ENCODE measurements at regions not wholly inside any gene's neighbourhood (a gene's known extent, or its start where the extent isn't known, plus 50 kb on each side); places are given as distances from the start of the nearest gene placed in this dataset.

DNA sequence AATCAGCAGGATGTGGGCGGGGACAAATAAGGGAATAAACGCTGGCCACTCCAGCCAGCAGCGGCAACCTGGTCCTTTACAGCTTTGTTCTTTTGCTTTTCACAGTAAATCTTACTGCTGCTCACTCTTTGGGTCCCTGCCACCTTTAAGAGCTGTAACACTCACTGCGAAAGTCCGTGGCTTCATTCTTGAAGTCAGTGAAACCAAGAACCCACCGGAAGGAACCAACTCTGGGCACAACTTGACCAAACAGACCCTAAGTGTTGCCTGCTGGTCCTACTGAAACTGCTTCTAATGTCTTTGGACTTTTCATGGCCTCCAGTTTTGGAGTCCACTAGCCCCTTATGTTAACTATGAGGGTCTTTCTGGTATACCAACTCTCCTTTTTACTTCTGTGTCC is 566.2 kb upstream of the IGFBP7 start:
- DNase-seq (ENCODE audit: extremely low spot score, unreplicated experiment), result no peak
- Mint-ChIP-seq H3K9me3 (ENCODE audit: unreplicated experiment) (no peaks in the 10 kb centered on the region), H3K27ac (ENCODE audit: unreplicated experiment) (no peak overlapping the region), H3K4me1 (ENCODE audit: unreplicated experiment) (no peaks in the 10 kb centered on the region), H3K36me3 (ENCODE audit: unreplicated experiment) (no peaks in the 10 kb centered on the region), H3K4me3 (ENCODE audit: unreplicated experiment) (no peak overlapping the region), H3K27me3 (ENCODE audit: unreplicated experiment) (no peaks in the 10 kb centered on the region)
- TF ChIP-seq, protein P1, sequence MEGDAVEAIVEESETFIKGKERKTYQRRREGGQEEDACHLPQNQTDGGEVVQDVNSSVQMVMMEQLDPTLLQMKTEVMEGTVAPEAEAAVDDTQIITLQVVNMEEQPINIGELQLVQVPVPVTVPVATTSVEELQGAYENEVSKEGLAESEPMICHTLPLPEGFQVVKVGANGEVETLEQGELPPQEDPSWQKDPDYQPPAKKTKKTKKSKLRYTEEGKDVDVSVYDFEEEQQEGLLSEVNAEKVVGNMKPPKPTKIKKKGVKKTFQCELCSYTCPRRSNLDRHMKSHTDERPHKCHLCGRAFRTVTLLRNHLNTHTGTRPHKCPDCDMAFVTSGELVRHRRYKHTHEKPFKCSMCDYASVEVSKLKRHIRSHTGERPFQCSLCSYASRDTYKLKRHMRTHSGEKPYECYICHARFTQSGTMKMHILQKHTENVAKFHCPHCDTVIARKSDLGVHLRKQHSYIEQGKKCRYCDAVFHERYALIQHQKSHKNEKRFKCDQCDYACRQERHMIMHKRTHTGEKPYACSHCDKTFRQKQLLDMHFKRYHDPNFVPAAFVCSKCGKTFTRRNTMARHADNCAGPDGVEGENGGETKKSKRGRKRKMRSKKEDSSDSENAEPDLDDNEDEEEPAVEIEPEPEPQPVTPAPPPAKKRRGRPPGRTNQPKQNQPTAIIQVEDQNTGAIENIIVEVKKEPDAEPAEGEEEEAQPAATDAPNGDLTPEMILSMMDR (IDR thresholded peaks at IDR 0.05), result no peak

- no peak overlapping the region for H3K4me3 Mint-ChIP-seq (ENCODE audit: unreplicated experiment)
- TF ChIP-seq, protein P1 (IDR thresholded peaks at IDR 0.05), result no peak
Measured at GRCh38 chr4:57672846-57673433, 562.8 kb upstream of the IGFBP7 start.

GRCh38 chr4:57668621-57669020 is 558.4 kb upstream of the IGFBP7 start:
- H3K9me3 Mint-ChIP-seq (ENCODE audit: unreplicated experiment), result no peaks in the 10 kb centered on the region
- no peak overlapping the region for H3K4me3 Mint-ChIP-seq (ENCODE audit: unreplicated experiment)
- DNase-seq (ENCODE audit: extremely low spot score, unreplicated experiment), result no peak
- no peak overlapping the region for H3K27ac Mint-ChIP-seq (ENCODE audit: unreplicated experiment)
- TF ChIP-seq, protein P1 (IDR thresholded peaks at IDR 0.05), result no peak
- no peaks in the 10 kb centered on the region for H3K27me3 Mint-ChIP-seq (ENCODE audit: unreplicated experiment)
- H3K36me3 Mint-ChIP-seq (ENCODE audit: unreplicated experiment), result no peaks in the 10 kb centered on the region
- H3K4me1 Mint-ChIP-seq (ENCODE audit: unreplicated experiment), result no peaks in the 10 kb centered on the region

More at GRCh38 chr4:57672846-57673433, 562.8 kb upstream of the IGFBP7 start:
- Mint-ChIP-seq H3K27ac (ENCODE audit: unreplicated experiment) (no peak overlapping the region), H3K27me3 (ENCODE audit: unreplicated experiment) (no peaks in the 10 kb centered on the region), H3K4me1 (ENCODE audit: unreplicated experiment) (no peaks in the 10 kb centered on the region), H3K9me3 (ENCODE audit: unreplicated experiment) (no peaks in the 10 kb centered on the region), H3K36me3 (ENCODE audit: unreplicated experiment) (no peaks in the 10 kb centered on the region)
- no peak for DNase-seq (ENCODE audit: extremely low spot score, unreplicated experiment)

DNA sequence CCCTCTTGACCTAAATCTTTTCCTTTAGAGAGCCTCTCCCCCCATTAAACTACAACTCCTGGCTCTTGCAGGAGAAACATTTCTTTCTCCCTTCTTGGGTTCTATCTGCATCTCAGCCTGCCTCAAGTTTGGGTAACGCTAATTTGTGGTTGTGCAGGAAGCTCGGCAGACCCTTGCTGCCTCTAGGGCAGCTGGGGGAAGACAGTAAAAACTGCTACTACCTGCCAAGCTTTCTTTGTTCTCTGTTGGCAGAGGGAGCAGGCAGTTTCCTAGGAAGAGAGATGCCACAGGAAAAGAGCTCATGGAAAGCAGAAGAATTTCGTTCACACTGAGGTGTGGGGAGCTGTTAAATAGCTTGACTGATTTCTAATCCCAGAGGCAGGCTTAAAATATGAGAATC is 555.6 kb upstream of the IGFBP7 start:
- DNase-seq (ENCODE audit: extremely low spot score, unreplicated experiment), result no peak
- H3K9me3 Mint-ChIP-seq (ENCODE audit: unreplicated experiment), result no peaks in the 10 kb centered on the region
- no peak overlapping the region for H3K4me3 Mint-ChIP-seq (ENCODE audit: unreplicated experiment)
- TF ChIP-seq, protein P1 (IDR thresholded peaks at IDR 0.05), result no peak
- H3K27me3 Mint-ChIP-seq (ENCODE audit: unreplicated experiment), result no peaks in the 10 kb centered on the region
- H3K36me3 Mint-ChIP-seq (ENCODE audit: unreplicated experiment), result no peaks in the 10 kb centered on the region
- H3K27ac Mint-ChIP-seq (ENCODE audit: unreplicated experiment), result no peak overlapping the region
- no peaks in the 10 kb centered on the region for H3K4me1 Mint-ChIP-seq (ENCODE audit: unreplicated experiment)

DNA sequence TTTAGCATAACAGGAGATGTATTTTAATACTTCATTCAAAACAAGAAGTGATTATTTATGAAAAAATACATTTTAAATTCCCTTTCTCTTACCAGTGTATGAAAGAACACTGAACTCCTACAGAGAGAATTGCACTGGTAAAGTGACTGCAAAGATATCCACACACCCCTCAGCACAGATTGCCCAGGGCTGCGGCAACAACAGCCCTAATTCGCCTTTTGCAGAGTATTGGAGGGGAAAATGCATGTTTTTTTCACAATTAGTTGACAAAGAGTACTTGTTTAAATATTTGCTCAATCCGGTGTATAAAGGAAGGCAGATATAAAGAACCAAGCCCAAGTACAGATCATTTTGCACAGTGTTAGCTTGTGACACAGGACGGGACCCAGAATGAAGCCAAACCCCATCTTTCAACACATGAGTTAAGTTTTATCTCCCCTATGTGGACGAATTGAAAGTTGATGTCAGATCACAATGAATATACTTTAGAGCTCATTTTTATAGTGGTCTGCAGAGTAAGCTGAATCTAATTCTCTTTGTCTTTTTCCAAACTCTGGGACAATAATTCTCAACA is 551.4 kb upstream of the IGFBP7 start:
- Mint-ChIP-seq H3K27me3 (ENCODE audit: unreplicated experiment) (no peaks in the 10 kb centered on the region), H3K4me3 (ENCODE audit: unreplicated experiment) (no peak overlapping the region), H3K9me3 (ENCODE audit: unreplicated experiment) (no peaks in the 10 kb centered on the region), H3K4me1 (ENCODE audit: unreplicated experiment) (no peaks in the 10 kb centered on the region), H3K27ac (ENCODE audit: unreplicated experiment) (no peak overlapping the region), H3K36me3 (ENCODE audit: unreplicated experiment) (no peaks in the 10 kb centered on the region)
- TF ChIP-seq, protein P1 (IDR thresholded peaks at IDR 0.05), result no peak
- no peak for DNase-seq (ENCODE audit: extremely low spot score, unreplicated experiment)

All from osteocyte (in vitro differentiated cells).